PFSK-1 (cell line): ENCODE measurements at regions not wholly inside any gene's neighbourhood (a gene's known extent, or its start where the extent isn't known, plus 50 kb on each side); places are given as distances from the start of the nearest gene placed in this dataset.

ENCODE experiments used
- POLR2AphosphoS5 ChIP-seq: IDR thresholded peaks from 2 replicates; pipeline ENCODE4 v1.6.1; 2012; ENCODE audit warnings: low read depth, mild to moderate bottlenecking, control low read depth, low read length, moderate library complexity
- SIN3A ChIP-seq: IDR thresholded peaks from 2 replicates; pipeline ENCODE4 v1.6.1; 2012; ENCODE audit warnings: mild to moderate bottlenecking, low read length, moderate library complexity, borderline replicate concordance; ENCODE audit not compliant: insufficient read depth

GRCh38 chr6:165864218-165864617 lies 201.2 kb upstream of the PDE10A start:
- no peak for TF ChIP-seq POLR2AphosphoS5
- no peak for TF ChIP-seq SIN3A
